Glomerular visceral epithelial cell (primary cell): ENCODE measurements at regions not wholly inside any gene's neighbourhood (a gene's known extent, or its start where the extent isn't known, plus 50 kb on each side); places are given as distances from the start of the nearest gene placed in this dataset.
"Not testable (repeated sequence)": the region's sequence is repeated elsewhere in the genome, so short reads cannot be mapped to it uniquely, and the experiment has no call there.

Experiments used
- DNase-seq: peaks from one replicate; pipeline ENCODE4 v3.0.0-alpha.2; 2016; ENCODE audit errors: extremely low spot score

DNA sequence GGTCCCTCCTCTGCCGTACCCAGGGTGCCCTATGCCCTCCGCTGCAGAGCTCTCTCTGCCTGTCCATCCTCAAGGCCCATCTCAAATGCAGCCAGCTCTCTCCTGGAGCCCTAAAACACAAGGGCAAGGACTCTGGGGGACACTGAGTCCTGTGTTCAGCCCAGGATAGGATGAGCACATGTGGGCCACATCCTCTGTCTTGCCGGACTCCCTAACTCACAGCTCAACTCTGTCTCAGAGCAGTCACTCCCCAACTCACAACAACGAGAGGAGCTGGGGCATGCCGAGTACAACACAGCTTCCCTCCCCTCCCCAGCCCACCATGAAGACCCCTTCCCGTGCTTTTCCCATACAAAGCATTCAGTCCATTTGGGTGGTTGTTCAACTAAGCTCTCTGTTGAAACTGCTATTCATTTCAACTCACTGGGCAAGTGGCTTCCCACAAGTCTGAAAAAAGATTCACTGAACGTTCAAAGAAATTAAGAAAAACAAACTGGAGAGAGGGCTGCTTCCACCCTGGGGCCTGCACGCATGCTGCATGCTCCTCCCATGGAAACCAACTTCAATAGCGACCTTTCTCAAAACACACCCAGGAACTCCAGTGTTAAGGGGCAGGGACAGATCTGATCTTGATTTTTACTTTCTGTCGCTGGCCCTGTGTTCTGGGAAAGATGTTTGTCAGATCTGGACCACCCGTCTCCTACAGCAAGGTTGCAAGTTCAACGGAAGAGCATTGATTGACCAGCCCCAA, 124.3 kb upstream of the IGF1R start:
- DNase-seq, result no peak

DNA sequence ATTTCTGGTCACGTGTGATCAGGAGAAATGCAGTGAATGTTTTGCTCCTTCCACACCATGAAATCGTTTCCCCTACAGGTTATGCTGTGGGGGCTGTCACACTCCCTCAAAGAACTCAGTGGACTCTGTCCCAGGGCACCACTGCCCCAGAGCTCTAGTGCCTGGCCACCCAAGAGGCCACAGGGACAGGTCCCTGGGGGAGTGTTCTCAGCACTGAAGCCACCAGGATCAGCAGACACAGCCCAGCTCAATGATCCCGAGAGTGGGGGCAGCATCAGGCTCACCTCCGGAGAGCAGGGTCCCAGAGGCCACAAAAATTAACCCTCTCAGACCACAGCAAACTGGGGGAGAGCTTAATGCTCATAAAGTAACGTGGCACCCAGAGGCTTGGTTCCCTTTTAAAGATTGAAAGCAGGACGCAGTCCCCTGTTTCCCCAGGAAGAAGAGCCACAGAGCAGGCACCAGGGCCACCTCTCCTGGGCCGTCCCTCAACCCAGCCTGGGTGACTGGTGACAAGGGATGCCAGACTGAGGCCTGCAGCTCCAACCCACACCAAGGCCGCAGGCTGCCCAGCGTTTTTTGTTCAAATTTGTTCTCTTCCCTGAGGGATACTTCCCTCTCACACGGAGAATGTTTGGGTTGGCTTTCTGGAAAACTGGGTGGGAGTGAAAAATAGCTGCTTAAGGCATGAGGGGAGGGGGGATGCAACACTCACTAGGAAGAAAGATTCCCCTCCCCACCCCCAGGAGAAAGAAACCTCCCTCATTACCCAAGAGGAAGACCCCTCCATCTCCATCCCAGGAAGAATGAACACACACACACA, 123.3 kb upstream of the IGF1R start:
- DNase-seq, result no peak

DNA sequence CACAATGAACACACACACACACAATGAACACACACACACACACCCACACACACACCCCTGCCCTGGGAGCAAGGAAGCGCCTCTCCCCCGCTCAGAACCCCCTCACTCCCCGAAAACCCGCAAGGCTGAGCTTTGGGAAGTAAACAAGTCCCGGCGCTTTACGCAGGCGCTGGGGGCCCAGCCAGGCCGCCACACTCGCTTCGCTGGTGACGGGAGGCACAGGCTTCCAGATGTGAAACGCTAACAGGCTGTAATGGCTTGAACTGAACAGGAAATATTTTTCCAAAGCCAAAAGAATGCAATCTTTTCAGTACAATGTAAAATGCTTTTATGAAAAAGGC, 122.7 kb upstream of the IGF1R start:
- no peak for DNase-seq

DNA sequence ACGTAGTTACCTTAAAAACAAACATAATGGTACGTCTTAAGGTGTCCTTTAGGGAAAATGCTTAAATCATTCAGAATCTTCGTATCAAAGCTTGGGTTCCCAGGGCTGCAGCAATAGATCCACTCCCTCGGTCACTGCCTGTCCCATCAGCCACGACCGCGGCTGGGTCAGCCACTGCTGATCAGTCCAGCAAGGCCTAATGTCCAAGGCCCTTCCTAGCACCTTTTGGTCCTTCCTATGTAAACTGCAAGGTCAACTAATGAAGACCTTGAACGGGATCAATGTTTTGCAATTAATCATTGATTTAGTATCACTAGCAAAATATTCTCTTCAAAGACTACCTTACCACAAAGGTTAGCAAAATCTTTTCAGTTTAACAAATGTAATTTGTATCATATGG, 122.2 kb upstream of the IGF1R start:
- DNase-seq, result no peak

DNA sequence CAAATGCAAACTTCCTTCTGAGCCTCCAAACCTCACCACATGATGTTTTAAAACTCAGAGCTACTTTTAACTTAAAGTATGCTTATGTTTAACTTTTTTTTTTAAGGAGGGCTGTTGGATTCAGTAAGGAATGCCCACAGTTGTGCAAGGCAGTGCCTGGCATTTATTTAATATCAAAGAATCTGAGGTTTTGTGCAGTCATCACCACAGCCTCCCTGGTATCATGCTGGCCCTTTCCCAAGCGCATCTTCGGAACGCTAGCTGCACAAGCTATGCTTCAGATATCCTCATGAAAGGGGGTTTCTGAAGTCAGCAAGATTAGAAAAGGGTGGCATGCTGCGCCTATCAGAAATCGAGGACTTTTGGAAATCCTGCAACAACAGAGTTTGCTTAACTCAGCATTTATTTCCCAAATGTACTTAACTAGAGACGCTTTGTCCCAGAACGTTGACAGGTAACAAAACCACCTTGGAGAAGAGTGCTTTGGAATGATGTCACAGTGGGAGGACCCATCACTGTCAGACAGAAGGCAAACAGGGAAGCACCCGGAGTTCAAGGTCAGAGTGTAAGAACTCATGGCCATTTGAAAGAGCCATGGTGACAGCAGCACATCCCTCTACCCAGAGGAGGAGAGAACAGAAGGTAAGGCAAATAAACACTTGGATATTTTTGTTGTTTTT, 120.2 kb upstream of the IGF1R start:
- no peak for DNase-seq

DNA sequence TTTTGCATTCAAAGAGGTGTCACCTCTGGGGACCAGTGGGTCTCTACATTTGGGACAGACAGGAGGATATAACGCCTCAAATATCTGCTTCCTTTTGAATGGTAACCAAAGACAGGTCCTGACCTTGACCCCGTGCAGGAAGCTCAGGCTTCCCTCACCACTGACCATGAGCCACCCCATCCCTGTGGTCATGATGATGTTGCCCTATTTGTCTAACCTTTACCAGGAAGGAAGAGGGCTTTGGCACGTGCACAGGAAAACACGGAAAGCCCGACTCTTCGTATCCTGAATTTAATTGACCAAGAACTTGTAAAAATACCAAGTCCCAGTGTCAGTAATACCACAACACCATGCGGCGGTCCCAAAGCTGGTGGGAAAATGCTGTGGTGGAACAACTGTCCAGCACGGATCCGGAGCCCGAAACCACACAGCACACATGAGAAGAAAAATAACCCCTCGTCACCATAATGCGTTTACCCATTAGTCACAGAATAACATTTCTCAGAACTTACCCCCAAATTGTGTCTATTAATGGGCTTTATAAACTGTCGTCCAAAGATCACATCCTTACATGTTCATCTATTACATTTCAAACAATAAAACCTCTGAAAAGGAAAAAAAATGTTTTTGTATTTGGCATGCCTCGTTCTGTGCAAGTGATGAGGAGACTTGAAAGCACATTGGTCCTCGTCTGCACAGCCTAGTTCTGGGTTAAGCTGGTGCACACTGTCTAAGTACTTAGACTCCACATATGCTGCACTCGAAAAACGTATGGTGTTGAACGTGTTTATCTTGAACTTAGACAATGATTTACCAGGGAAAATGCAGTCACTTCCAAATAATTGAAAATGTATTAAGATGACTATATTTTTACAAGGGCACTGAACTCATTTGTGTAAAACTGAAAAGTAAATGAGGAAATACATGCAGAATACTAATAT, 118.9 kb upstream of the IGF1R start:
- DNase-seq, result no peak

DNA sequence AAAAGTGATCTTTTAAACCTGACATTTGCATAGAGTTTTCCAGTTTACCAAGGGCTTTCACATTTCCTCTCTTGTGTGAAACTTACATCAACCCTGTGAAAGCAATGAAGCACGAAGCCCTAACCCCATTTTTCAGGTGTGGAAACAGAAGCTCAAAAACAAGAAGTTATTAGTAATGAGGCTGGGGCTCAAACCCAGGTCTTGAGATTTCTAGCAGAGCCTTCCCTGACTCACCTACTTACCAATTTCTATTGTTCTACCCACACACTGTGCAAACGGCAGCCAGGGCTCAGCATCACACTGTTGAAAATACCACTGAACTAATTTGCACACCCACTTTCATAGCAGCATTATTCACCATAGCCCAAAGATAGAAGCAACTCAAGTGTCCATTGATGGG, 117.8 kb upstream of the IGF1R start:
- DNase-seq, result no peak

DNA sequence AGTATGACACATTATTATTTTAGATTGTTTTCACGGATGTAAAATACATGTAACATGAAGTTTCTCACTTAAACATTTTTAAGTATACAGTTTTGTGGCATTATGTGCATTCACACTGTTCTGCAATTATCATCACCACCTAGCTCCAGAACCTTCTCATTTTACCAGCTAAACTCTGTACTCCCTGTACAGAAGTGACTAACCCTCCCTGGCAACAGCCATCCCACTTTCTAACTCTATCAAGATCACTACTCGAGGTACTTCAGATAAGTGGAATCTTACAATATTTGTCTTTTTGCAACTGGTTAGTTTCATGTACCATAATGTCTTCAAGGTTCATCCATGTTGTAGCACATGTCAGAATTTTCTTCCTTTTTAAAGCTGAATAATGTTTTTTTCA, 116.3 kb upstream of the IGF1R start:
- DNase-seq, result no peak

DNA sequence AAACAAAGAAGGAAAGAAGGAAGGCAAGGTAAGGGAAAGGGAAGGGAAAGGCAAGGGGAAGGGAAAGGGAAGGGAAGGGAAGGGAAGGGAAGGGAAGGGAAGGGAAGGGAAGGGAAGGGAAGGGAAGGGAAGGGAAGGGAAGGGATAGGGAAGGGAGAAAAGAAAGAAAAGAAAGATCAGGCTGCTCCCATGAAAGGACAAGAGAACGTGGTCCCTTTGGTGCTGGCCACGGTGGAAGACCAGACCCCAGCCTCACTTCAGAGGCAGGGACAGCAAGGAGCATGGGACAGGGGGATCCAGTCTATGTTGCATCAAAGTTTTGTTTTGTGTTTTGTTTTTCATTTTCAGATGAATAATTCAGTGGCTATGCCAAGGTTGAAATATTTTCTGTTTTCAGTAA, 111.4 kb upstream of the IGF1R start:
- no peak for DNase-seq

DNA sequence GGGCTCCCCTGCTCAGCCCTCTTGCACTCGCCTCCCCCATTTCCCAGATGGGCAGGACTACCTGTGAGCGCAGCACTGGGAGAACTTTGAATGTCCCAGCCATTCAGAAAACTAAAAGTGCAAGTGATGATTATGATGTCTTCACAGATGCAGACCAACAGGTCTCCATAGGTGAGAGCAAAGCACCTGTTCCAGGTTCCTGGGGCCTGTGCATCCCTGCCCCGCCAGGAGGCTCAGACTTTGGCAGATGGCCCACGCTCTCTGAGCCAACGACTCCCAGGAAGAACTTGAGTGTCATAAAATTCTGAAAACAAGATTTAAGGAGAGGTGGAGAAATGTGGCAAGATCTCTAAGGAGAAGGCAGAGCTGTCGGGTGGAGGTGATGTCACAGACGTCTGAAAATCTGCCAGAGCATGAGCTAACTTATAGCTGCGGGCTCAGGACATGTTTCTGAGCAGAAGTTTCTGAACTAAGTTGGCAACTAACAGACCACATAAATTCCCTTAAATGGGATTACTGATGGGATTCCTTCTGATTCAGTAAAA, 110.8 kb upstream of the IGF1R start:
- DNase-seq, result no peak

DNA sequence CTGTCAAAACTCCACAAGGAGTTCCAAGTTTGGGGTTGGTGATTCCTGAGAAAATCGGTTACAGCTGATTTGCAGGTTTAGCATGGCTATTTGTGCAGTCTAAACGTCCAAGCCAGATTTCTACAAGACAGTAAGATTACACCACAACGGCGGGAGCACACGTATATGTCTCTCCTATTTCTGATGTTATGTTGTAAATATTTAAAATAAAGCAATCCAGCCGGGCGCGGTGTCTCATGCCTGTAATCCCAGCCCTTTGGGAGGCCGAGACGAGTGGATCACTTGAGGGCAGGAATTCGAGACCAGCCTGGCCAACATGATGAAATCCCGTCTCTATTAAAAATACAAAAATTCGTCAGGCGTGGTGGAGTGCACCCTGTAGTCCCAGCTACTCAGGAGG, 106.8 kb upstream of the IGF1R start:
- DNase-seq, result no peak

DNA sequence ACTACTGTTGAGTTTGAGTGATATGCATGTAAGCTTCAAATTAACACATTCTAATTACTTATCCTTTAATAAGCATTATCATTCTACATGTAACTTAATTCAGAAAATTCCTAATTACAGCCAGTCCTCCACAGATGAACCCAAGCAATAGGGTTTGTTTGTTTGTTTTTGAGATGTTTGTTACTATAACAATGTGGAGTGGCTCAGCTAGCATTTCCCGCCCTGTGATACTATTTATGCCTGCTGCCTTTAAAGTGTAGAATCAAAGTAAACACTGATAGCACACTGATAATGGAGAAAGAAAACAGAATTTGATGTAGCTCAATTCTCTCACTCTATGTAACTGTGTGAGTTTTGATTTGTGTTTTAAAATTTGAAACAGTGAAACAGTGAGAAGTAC, 105.1 kb upstream of the IGF1R start:
- DNase-seq, result no peak

DNA sequence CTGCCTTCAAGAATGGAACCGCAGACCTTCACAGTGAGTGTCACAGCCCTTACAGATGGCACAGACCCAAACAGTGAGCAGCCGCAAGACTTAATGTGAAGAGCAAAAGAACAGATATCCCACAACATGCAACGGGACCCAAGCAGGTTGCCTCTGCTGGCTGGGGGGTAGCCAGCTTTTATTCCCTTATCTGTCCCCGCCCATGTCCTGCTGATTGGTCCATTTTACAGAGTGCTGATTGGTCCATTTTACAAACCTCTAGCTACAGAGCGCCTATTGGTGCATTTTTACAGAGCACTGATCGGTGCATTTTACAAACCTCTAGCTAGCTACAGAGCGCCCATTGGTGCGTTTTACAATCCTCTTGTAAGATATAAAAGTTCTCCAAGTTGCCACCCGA, 102.0 kb upstream of the IGF1R start:
- no peak for DNase-seq

DNA sequence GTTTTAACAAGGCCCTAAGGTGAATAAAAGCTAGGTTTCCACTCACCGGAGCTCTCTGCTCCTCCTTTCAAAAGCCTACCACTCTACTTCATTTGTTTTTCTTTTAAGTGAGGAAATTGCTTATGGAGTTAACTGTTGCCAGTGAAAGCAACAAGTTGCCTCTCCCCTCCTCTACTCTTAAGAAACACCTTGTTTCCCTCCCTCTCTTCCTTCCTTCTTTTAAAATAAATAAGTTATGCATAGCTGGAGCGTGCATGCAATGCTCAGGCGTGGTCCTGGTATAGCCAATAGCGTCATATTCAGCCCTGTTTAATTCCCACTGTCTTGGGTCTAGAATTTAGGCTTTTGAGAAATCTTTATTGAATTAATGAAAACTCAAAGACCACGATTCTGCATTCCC, 101.1 kb upstream of the IGF1R start:
- no peak for DNase-seq

DNA sequence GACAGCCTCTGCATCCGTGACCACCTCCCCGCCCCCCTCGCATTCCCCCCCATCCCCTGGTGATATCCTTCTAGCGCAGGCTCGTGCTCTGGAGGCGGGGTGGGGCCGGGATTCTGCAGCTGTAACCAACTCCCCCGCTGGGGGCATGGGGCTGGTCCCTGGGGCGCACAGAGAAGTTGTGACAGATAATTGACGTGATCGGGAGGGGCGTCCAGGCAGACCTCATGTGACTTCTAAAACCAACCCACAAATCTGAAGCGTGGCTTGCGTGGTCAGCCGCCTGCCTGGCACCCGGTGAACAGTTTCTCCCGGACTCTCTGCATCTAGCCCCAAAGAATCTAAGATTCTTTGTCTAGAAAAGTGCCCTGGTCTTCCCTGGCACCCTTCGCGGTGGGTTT, 100.6 kb upstream of the IGF1R start:
- no peak for DNase-seq

DNA sequence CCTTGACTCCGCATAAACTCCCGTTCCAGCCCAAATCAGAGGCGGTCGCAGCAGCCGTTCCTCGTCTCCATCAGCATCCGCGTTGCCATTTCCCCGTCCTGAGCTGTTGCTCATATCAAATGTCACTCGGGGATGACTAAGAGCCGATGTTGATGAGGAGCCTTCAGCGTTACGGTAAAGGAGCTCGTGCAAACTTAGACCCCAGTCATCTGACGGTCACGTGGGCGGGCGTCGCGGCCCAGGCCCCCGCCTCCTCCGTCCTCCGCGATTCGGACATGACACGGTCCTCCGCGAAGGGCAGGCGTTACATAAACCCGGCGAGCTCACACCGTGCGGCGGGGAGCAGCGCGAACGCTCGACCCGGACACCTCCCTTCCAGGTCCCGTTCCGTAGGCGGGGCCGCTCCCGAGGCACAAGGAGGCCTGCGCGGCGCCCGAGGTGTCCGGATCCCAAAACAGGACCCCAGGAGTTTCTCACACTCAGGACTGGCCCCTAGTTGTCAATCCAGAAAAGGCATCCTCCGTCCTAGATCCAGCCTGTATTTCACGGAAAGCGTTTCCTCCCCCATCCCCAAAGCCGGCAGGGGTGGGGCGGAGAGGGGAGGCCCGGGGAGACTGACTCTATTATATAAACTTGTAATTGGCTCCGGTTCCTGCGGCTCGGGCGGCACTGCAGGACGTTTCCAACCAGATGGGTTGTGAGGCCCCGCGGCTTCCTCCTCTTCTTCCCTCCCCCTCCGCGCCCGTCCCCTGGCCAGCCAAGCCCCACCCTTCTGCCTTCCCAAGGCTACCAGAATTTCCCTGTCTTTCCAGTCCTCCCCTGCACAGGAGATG, 100.0 kb upstream of the IGF1R start:
- DNase-seq, result peak; percentile 25

DNA sequence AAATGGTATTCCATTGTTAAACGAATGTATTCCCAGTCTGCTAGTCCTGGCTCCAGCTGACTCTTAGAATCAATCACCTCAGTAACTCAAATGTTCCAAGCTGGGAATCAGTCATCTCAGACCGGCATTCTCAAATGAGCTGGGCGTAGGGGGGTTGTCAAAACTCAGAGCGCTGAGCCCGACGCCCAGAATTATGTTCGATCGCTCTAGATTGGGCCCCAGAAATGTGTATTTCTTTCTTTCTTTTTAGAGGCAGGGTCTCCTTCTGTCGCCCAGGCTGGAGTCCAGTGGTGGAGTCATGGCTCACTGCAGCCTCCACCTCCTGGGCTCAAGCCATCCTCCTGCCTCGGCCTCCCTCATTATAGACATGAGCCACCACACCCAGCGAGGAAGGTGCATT, 99.3 kb upstream of the IGF1R start:
- DNase-seq, result no peak

DNA sequence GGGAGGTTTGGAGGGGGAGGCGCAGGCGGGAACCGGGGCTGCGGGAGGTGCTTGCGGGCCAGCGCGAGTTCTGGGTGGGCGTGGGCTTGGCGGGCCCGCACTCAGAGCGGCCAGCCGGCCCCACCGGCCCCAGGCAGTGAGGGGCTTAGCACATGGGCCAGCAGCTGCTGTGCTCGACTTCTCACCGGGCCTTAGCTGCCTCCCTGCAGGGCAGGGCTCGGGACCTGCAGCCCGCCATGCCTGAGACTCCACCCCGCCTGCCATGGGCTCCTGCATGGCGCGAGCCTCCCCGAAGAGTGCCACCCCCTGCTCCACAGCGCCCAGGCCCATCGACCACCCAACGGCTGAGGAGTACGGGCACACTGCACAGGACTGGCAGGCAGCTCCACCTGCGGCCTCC, 98.6 kb upstream of the IGF1R start:
- no peak for DNase-seq

DNA sequence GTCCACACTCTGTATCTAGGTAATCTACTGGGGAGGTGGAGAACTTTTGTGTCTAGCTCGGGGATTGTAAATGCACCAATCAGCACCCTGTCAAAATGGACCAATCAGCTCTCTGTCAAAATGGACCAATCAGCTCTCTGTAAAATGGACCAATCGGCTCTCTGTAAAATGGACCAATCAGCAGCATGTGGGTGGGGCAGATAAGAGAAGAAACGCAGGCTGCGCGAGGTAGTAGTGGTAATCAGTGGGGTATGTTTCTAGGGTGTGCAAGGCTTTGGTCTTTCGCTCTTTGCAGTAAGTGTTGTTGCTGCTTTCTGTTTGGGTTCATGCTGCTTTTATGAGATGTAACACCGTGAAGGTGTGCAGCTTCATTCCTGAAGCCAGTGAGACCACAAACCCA, 98.0 kb upstream of the IGF1R start:
- not testable (repeated sequence) for DNase-seq

DNA sequence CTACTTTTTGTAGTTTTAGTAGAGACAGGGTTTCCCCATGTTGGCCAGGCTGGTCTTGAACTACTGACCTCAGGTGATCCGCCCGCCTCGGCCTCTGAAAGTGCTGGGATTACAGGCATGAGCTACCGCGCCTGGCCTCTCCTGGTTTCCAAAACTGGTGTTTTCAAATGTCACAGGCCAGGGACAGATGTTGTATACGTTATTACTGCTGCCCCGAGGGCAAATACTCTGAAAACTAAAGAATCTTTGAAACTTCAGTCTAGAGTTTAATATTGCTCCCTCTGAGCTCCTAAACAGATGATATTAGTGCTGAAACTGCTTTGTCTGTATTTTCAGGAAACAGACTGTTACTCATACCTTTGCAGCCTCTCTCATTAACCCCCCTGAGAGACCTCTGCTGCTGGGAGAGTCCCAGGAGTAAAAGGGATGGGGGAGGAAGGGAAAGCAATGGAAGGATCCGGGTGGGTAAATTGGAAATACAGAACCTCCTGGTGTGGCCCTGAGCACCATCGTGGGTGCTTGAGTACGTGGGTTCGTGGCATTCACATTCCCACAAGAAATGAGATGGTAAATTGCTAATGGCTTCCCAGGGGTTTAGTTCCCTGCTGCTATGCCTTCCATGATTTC, 96.3 kb upstream of the IGF1R start:
- no peak for DNase-seq
